ENCODE measurements at regions not wholly inside any gene's neighbourhood (a gene's known extent, or its start where the extent isn't known, plus 50 kb on each side); places are given as distances from the start of the nearest gene placed in this dataset.
"Not testable (repeated sequence)": the region's sequence is repeated elsewhere in the genome, so short reads cannot be mapped to it uniquely, and the experiment has no call there.

DNA sequence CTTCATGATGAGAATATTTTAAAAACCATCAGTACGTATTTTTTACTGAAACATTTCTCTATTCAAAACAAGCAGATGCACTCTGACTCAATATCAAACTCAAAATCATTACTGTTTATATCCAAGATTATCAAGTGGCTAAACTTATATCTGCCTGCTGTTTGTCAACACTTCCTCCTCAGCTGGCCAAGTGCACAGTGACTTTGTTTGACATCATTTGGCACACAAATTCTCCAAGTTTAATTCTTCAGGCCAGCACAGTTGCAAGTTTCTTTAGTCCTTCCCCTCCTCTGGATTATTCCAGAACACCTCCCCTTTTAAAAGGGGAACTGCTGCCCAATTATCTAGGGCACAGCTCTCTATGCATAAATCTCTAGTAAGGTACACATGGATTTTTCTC lies 346.6 kb downstream of the FSIP2 start:
- DNase-seq (ENCODE audit: low read depth), result no peak

DNA sequence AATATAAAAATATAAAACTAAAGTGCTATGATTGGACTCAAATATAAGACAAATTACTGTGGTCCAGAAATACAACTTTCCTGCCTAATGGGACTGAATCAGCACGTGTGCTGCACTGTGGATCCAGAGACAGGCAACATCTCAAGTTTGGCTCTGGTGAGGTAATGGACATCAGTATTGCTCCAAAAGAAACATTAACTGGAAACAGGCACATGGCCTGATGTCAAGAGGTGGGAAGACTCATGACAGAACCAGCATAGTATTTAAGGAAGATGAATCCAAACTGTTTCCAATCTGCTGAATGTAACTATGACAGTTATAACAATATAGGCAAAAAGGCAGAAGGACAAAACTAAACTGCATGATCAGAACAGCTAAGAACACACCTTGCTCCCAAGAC lies 354.6 kb downstream of the FSIP2 start:
- DNase-seq (ENCODE audit: low read depth), result no peak

DNA sequence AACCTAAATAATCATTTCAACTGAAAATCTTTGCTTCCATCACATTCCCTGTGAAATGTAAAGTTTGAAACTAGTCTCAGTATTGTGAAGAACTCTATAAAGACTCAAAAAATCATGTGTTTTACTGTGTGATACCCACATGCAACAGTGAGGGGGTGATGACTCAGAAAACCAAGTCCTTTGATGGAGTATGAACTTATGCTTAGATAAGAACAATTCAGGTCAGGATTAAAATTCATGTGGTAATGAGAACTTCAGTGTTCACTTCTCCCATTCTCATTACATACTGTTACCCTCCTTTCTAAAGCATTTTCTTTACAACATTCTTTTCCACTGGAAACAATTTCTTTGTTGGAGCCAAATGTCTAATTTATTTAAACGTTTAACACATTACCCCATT lies 360.2 kb downstream of the FSIP2 start:
- DNase-seq (ENCODE audit: low read depth), result no peak

DNA sequence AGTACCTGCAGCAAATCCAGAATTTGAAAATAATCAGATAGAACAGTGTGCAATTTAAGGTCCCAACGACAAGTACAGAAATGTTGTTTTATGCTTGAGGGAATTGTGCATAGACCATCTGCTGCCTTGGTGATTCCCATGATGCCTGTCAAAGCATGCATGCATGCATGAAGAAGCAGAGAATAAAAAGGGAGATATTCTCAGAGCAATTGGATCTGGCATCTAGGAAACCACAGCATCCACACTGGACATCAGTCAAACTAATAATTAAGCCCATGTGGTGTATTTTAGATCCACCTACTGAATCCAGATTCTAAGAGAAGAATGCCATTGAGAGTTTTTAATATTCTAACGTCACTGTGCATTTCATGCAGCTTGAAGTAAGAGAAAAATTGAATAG lies 361.2 kb downstream of the FSIP2 start:
- DNase-seq (ENCODE audit: low read depth), result no peak

- no peak for DNase-seq (ENCODE audit: low read depth)
Observed at GRCh38 chr2:186100636-186101035, 362.0 kb downstream of the FSIP2 start.

GRCh38 chr2:186101616-186102015 lies 363.0 kb downstream of the FSIP2 start:
- no peak for DNase-seq (ENCODE audit: low read depth)

DNA sequence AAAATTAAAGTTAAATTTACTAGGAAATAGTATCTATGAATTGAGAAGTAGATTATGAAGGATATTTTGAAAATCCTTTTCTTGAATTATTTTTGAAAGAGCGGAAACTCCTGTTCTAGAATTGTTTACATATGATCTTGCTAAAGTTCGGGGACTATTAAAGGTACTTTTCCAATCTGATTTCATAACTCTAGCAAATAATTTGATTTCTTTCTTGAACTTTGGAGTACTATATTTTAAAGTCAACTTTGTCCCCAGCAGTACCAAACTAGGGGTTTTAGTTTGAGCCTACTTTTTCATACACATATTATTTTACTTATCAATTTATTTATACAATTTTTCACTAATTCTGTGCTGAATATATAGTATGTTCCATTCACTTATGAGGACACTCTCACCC lies 364.7 kb downstream of the FSIP2 start:
- DNase-seq (ENCODE audit: low read depth), result no peak

DNA sequence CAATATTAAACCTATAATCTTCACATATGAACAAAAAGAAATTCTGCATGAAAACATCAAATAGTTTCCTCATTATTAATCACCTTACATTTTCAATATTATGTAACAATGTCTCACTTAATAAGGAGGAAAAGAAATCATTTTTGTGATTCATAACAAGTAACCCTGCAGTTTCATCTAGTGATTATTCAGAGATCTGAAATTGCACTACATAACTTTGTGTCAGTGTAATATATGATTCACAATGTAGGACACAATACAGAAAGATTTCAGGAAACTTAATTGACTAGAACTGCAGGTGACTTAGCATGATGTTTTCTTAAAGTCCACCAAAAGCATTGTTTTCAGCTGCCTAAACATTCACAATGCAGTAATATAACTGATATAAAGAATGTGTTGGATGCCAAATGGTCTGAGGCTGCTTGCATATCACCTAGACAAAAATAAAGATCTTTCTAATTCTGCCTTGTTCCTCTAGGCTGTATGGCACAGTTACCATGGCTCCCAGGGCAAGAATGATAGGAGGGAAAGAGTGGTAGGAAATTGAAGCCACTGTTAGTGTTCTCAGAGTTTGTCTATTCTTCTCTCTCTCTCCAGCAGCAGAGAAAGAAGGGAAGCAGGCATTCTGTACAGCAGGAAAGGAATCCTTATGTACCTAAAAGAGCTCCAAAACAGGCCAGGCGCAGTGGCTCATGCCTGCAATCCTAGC lies 366.6 kb downstream of the FSIP2 start:
- DNase-seq (ENCODE audit: low read depth), result no peak

DNA sequence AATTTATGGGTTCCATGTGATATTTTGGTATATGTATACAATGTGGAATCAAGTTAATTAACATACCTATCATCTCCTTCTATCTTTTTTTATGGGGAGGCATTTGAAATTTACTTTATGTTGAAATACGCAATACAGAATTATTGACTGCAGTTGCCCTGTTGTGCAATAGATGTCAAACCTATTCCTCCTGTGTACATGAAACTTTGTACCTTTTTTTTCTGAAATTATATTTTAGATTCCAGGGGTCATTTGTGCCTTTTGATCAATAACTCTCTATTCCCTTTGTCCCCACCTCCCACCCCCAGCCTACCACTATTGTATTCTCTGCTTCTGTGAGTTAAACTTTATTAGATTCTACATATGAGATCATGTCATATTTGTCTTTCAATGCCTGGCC lies 369.9 kb downstream of the FSIP2 start:
- DNase-seq (ENCODE audit: low read depth), result no peak

- DNase-seq (ENCODE audit: low read depth), result no peak
Observed at GRCh38 chr2:186113284-186113683, 372.8 kb upstream of the ZC3H15 start.

- no peak for DNase-seq (ENCODE audit: low read depth)
Observed at GRCh38 chr2:186125156-186125555, 360.9 kb upstream of the ZC3H15 start.

DNA sequence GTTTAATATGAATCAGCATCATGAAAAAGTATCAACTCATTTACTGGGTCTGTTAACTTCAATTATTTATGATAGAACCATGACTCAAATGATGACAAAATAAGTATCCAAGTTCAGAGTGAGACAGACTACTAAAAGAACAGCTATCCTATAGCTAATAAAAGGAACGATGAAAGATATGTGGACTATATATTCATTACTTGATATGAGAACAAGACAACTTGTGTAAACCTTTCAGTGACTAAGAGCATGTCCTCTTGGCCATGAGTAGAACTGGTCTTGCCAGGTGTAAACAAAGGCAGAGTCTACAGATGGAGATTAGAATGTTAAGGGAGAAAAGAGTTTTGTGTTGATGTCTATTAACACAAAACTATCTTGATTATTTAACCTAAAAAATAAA lies 360.4 kb upstream of the ZC3H15 start:
- DNase-seq (ENCODE audit: low read depth), result no peak

DNA sequence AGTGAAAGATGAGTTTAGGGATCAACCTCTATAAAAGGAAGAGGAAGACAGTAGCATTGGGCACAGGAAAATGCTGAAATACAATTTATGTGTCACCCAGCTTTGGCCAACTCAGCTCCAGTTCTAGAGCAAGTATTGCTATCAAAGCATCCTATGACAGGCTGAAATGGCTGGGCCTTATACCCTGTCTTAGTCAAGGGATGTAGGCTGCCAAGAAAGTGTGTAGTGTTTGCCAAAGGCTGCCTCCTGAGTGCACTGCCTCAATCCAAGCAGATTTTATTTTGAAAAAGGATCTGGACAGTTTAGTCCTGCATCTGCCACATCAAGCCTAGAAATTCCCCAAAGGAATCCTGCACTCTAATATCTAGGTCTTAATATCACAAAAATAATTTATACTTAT lies 359.9 kb upstream of the ZC3H15 start:
- DNase-seq (ENCODE audit: low read depth), result no peak

DNA sequence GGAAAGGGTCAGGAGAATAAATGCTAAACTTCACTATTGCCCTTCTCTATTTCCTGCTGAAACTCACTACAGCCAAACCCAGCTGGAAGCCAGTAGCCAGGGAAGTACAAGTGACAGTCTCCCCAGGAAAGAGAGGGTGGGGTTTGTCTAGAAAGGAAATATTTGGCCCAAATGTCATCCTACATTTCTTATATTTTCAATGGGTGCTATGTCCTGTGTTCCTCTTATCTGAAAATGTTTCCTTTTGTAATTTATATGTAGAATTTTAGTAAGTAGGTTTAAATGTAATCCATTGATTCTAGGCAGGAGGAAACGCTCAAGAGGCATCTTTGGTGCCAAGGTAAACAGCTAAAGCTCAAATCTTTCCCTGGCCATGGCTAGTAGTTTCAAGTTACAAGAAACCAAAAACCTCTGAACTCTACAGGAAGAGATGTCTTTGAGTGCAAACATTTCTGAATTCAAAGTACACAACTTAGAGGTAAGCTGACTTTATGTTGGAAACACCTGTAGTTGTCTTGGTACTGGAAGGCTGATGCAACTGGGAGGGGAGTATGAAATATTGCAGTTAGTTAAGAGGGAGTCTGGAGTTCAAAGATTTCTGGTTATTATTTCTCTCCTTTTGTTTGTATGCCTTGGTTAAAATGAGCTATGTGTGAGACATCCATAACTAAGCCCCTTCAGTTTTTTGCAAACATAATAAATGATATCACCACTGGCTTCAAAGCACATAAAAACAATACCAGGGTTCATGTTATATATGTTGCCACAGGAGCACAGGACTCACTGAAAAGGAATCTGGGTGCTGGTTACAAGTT lies 356.1 kb upstream of the ZC3H15 start:
- DNase-seq (ENCODE audit: low read depth), result peak; percentile 43

DNA sequence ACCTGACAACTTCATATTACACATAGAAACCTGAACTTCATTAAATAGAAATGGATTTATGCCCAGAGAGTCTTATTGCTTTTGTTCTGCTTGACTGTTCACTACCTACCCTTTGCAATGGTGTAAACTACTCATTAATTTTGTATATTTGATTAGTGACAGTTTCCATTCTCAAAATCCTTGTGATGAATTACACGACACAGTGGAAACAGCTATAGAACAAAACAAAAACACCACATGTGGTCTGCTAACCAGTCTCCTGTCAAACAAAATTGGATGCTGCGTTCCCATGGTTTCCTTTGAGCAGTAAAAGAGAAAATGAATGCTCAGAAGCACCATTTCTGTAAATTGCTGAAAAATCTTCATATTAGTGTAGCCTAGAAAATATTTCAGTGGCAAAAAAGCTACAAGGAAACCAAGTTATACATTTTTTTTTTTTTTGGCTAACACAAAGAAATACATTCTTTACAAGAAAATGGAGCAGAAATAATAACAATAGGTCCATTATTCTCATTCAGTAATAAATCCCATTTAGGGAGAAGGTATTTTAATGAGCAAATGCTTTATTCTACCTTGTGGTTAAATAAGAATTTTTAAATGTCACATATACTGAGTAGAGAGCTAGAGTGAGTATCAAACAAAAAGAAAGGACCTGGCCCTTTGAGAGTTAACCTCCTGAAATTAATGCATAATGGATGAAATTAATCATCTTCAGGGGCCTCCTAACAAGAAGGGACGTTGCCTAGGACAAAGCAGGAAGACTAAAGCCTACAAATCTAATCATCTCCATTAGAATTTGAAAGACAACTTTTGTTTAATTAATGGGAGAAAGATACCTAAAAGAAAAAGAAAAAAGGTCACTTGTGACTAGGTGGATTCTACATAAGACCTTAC lies 355.1 kb upstream of the ZC3H15 start:
- DNase-seq (ENCODE audit: low read depth), result no peak

DNA sequence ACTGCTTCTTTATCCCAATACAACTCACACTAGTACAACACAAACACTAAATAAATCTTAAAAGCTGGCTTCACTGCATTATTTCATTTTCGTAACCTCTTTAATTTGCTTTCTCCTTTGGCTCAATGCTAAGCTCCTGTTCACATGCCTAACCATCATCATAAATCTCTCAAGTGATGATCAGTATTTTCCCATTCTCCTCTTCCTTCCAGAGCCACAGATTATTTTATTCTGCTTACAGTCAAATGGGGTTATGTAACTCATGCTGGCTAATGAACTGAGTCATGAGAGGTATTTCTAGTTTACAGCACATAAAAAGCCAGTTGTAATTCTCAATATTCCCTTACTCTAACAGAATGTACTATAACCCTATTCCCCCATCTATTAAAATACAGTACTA lies 350.4 kb upstream of the ZC3H15 start:
- DNase-seq (ENCODE audit: low read depth), result no peak

- DNase-seq (ENCODE audit: low read depth), result no peak
Observed at GRCh38 chr2:186136860-186137259, 349.2 kb upstream of the ZC3H15 start.

DNA sequence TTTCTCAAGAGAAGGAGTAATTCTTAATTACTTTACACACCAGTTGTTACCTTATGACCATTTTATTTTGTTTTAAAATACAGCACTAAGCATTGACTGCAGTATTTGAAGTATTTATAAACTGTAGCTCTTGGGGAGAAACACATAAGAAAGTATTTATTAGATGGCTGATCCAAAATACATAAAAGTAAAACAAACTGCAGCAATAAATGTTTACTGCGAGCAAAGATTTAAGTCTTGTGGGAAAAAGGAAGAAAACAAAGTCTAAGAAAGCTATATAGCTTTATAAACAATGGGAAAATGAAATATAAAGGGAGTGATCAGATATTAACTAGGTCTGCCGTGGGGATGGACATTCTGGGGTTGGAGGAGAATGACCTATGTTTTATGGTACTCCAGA lies 347.2 kb upstream of the ZC3H15 start:
- DNase-seq (ENCODE audit: low read depth), result no peak

GRCh38 chr2:186159101-186159500 lies 327.0 kb upstream of the ZC3H15 start:
- no peak for DNase-seq (ENCODE audit: low read depth)

DNA sequence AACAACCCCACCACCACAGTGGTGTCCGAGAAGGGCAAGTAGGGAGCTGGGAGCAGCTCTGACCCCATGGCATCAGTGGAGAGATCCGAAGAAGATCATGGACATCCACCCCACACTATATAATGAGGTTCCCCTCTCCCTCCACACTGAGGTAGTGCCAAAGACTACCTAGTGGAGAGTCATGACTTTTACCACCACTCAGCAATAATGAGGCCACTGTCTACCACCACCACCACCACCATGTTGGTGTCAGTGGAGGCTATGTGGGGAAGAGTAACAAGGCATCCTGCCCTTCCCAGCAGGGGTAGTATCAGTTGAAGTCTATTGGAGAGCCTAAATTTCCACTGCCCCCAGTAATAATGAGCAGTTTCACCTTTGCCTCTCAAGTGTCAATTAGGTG lies 321.7 kb upstream of the ZC3H15 start:
- no peak for DNase-seq (ENCODE audit: low read depth)

GRCh38 chr2:186170693-186171092 lies 315.4 kb upstream of the ZC3H15 start:
- DNase-seq (ENCODE audit: low read depth), result no peak

GRCh38 chr2:186181625-186182024 lies 304.4 kb upstream of the ZC3H15 start:
- no peak for DNase-seq (ENCODE audit: low read depth)

DNA sequence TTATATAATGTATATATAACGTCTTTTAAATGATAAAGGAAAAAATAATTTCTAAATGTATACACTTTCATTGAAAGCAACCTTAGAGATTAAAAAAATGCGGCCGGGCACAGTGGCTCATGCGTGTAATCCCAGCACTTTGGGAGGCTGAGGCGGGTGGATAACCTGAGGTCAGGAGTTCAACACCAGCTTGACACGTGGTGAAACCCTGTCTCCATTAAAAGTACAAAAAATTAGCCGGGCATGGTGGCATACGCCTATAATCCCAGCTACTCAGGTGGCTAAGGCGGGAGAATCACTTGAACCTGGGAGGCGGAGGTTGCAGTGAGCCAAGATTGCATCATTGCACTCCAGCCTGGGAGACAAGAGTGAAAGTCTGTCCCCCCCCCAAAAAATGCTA lies 303.7 kb upstream of the ZC3H15 start:
- DNase-seq (ENCODE audit: low read depth), result not testable (repeated sequence)

All from HS-27A (cell line).